Body of pancreas (tissue), 4 donors: ENCODE measurements at regions not wholly inside any gene's neighbourhood (a gene's known extent, or its start where the extent isn't known, plus 50 kb on each side); places are given as distances from the start of the nearest gene placed in this dataset.

Experiments used
- ATAC-seq: fragments of 150-250 bp; one replicate; pipeline ENCODE4 v1.9.1; 2016
- DNase-seq, 4 donors: peaks; one replicate each; pipeline ENCODE4 v3.0.0-alpha.2; 2019
- H3K27ac ChIP-seq, 4 donors: fragments of 200-600 bp; sonication (generic); 1 replicate in 3 of 4; 2 replicates in 1 of 4; pipeline versions ENCODE4 v1.5.1 to v1.6.1; 2016 to 2019; ENCODE audit warnings: mild to moderate bottlenecking in 1 of 4, mixed read lengths in 1 of 4, moderate library complexity in 1 of 4
- H3K27me3 ChIP-seq, 2 donors: fragments of 200-600 bp; sonication (generic); one replicate each; pipeline ENCODE4 v1.6.0; 2016; ENCODE audit warnings: mild to moderate bottlenecking in 1 of 2
- H3K36me3 ChIP-seq, 2 donors: fragments of 200-600 bp; sonication (generic); replicated peaks in 1 of 2; 2 replicates each; pipeline ENCODE4 v1.5.1; 2016; ENCODE audit warnings: low read depth in 2 of 2; ENCODE audit not compliant: insufficient read depth in 1 of 2
- H3K4me1 ChIP-seq: fragments of 200-600 bp; sonication (generic); one replicate; pipeline ENCODE4 v1.6.0; 2016
- H3K4me3 ChIP-seq, 2 donors: fragments of 200-600 bp; sonication (generic); 1 replicate in 1 of 2; 2 replicates in 1 of 2; pipeline ENCODE4 v1.5.1; 2016 to 2019
- H3K9me3 ChIP-seq, 3 donors: fragments of 200-600 bp; sonication (generic); 1 replicate in 2 of 3; 2 replicates in 1 of 3; pipeline ENCODE4 v1.5.1; 2016
- POLR2A ChIP-seq, 3 donors: fragments of 450-650 bp; IDR thresholded peaks; one replicate each; pipeline ENCODE4 v1.6.1; 2016; ENCODE audit warnings: antibody characterized with exemption in 3 of 3, mild to moderate bottlenecking in 2 of 3
- WGBS, 2 donors: methylation state at CpG; one replicate each; pipeline ENCODE4 v1.1.5; 2017; 5-methylcytosine and 5-hydroxymethylcytosine counted together
- intact Hi-C: fragments of 100-400 bp; cut with DNase I; formaldehyde crosslinking; loops from one replicate; pipeline ENCODE4 v1.15.1; 2023
- TF ChIP-seq, protein P1 (sequence below), 7 experiments: fragments of 450-650 bp in 4 of 7; fragments of 200-600 bp in 3 of 7; sonication (generic) in 3 of 7; IDR thresholded peaks; one replicate each; pipeline ENCODE4 v1.5.1; 2016 to 2019; ENCODE audit warnings: antibody characterized with exemption in 7 of 7

DNA sequence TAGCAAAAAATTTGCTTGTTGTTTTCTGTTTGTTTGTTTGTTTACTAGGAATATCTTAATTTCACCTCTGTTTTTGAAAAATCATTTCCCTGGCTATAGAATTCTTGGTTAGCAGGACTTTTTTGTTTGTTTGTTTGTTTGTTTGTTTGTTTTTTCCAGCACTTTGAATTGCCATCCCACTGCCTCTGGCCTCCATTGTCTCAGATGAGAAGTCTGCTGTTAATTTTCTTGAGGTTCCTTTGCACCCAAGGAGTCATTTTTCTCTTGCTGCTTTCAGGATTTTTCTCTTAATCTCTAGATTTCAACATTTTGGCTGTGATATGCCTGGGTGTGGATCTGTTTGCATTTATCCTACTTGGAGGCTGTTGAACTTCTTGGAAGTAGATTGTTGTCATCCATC lies 105.7 kb downstream of the FOXL3 start:
- H3K4me3 ChIP-seq, result no peak overlapping the region
- TF ChIP-seq, protein P1, sequence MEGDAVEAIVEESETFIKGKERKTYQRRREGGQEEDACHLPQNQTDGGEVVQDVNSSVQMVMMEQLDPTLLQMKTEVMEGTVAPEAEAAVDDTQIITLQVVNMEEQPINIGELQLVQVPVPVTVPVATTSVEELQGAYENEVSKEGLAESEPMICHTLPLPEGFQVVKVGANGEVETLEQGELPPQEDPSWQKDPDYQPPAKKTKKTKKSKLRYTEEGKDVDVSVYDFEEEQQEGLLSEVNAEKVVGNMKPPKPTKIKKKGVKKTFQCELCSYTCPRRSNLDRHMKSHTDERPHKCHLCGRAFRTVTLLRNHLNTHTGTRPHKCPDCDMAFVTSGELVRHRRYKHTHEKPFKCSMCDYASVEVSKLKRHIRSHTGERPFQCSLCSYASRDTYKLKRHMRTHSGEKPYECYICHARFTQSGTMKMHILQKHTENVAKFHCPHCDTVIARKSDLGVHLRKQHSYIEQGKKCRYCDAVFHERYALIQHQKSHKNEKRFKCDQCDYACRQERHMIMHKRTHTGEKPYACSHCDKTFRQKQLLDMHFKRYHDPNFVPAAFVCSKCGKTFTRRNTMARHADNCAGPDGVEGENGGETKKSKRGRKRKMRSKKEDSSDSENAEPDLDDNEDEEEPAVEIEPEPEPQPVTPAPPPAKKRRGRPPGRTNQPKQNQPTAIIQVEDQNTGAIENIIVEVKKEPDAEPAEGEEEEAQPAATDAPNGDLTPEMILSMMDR (IDR thresholded peaks at IDR 0.05), result no peak
- no peak for TF ChIP-seq POLR2A (IDR thresholded peaks at IDR 0.05)
- H3K27me3 ChIP-seq, result no peaks in the 10 kb centered on the region
- no peaks in the 10 kb centered on the region for H3K36me3 ChIP-seq
- ATAC-seq (no peak), DNase-seq (no peak)
- intact Hi-C loops, result no loop called here
- peaks cover 0 to 17% (median 0%) of the 10 kb centered on the region in 3 donors for H3K9me3 ChIP-seq
- H3K4me1 ChIP-seq, result no peaks in the 10 kb centered on the region
- H3K27ac ChIP-seq, result no peak overlapping the region

- H3K27me3 ChIP-seq, result no peaks in the 10 kb centered on the region
- TF ChIP-seq, protein P1 (IDR thresholded peaks at IDR 0.05), result no peak
- no peak for TF ChIP-seq POLR2A (IDR thresholded peaks at IDR 0.05)
- no peak overlapping the region for H3K27ac ChIP-seq
- H3K4me1 ChIP-seq, result no peaks in the 10 kb centered on the region
- H3K36me3 ChIP-seq, result no peaks in the 10 kb centered on the region
- H3K4me3 ChIP-seq, result no peak overlapping the region
- ATAC-seq (no peak), DNase-seq (no peak)
- peaks cover 0 to 17% (median 0%) of the 10 kb centered on the region in 3 donors for H3K9me3 ChIP-seq
- WGBS, 2 donors, result 80 to 89% methylated on average over 2 of the region's 2 CpGs
- intact Hi-C loops, result no loop called here
These were observed 108.9 kb downstream of the FOXL3 start for GRCh38 chr7:398888-399287.

GRCh38 chr7:400901-401485 lies 111.0 kb downstream of the FOXL3 start:
- intact Hi-C loops, result no loop called here
- no peaks in the 10 kb centered on the region for H3K4me1 ChIP-seq
- peaks cover 0 to 10% (median 0%) of the 10 kb centered on the region in 3 donors for H3K9me3 ChIP-seq
- H3K27me3 ChIP-seq, result no peaks in the 10 kb centered on the region
- H3K27ac ChIP-seq, result no peak overlapping the region
- WGBS, 2 donors, result 80 to 88% methylated on average over 5 to 9 of the region's 9 CpGs
- no peaks in the 10 kb centered on the region for H3K36me3 ChIP-seq
- H3K4me3 ChIP-seq, result no peak overlapping the region
- no peak for TF ChIP-seq POLR2A (IDR thresholded peaks at IDR 0.05)
- TF ChIP-seq, protein P1 (IDR thresholded peaks at IDR 0.05), result no peak
- peak in 2 of 4 donors; percentile 5 to 9 for DNase-seq
- no peak for ATAC-seq

- H3K27ac ChIP-seq, result no peak overlapping the region
- no peaks in the 10 kb centered on the region for H3K36me3 ChIP-seq
- peak in 1 of 4 donors; percentile 3 for DNase-seq
- WGBS, 2 donors, result 94 to 95% methylated on average over 10 to 11 of the region's 11 CpGs
- no peaks in the 10 kb centered on the region for H3K4me1 ChIP-seq
- no peak overlapping the region for H3K4me3 ChIP-seq
- H3K9me3 ChIP-seq, result peaks cover 0 to 10% (median 0%) of the 10 kb centered on the region in 3 donors
- TF ChIP-seq POLR2A (IDR thresholded peaks at IDR 0.05), result no peak
- no peaks in the 10 kb centered on the region for H3K27me3 ChIP-seq
- ATAC-seq, result no peak
- intact Hi-C loops, result no loop called here
These were observed 111.5 kb downstream of the FOXL3 start for GRCh38 chr7:401495-401894.

GRCh38 chr7:404812-405488 lies 114.7 kb downstream of the PDGFA start:
- Histone ChIP-seq H3K4me3 (no peak overlapping the region), H3K27me3 (no peaks in the 10 kb centered on the region), H3K4me1 (no peaks in the 10 kb centered on the region), H3K36me3 (no peaks in the 10 kb centered on the region), H3K9me3 (no peaks in the 10 kb centered on the region), H3K27ac (no peak overlapping the region)
- TF ChIP-seq POLR2A (IDR thresholded peaks at IDR 0.05), result no peak
- TF ChIP-seq, protein P1 (IDR thresholded peaks at IDR 0.05), result no peak
- peak in 1 of 4 donors; percentile 2 for DNase-seq
- intact Hi-C loops, result no loop called here
- ATAC-seq, result no peak
- WGBS, 2 donors, result 86 to 87% methylated on average over 16 to 18 of the region's 18 CpGs
